ENCODE measurements at regions not wholly inside any gene's neighbourhood (a gene's known extent, or its start where the extent isn't known, plus 50 kb on each side); places are given as distances from the start of the nearest gene placed in this dataset.

- H3K36me3 ChIP-seq, result no peaks in the 10 kb centered on the region
- DNase-seq (ENCODE audit: low spot score), result no peak
- H3K9me3 ChIP-seq, result no peaks in the 10 kb centered on the region
- no peak for TF ChIP-seq POLR2AphosphoS5 (IDR thresholded peaks at IDR 0.05)
- TF ChIP-seq, protein P1, sequence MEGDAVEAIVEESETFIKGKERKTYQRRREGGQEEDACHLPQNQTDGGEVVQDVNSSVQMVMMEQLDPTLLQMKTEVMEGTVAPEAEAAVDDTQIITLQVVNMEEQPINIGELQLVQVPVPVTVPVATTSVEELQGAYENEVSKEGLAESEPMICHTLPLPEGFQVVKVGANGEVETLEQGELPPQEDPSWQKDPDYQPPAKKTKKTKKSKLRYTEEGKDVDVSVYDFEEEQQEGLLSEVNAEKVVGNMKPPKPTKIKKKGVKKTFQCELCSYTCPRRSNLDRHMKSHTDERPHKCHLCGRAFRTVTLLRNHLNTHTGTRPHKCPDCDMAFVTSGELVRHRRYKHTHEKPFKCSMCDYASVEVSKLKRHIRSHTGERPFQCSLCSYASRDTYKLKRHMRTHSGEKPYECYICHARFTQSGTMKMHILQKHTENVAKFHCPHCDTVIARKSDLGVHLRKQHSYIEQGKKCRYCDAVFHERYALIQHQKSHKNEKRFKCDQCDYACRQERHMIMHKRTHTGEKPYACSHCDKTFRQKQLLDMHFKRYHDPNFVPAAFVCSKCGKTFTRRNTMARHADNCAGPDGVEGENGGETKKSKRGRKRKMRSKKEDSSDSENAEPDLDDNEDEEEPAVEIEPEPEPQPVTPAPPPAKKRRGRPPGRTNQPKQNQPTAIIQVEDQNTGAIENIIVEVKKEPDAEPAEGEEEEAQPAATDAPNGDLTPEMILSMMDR (IDR thresholded peaks at IDR 0.05), result no peak
- no peak for TF ChIP-seq POLR2A (IDR thresholded peaks at IDR 0.05)
- WGBS, result 96% methylated on average over 4 of the region's 4 CpGs
- no peaks in the 10 kb centered on the region for H3K4me1 ChIP-seq (replicated peaks)
- no peaks in the 10 kb centered on the region for H3K27me3 ChIP-seq (replicated peaks; ENCODE audit: insufficient read depth)
- intact Hi-C loops (cut with DNase I), result no loop called here
- H3K27ac ChIP-seq, result no peak overlapping the region
- no peak overlapping the region for H3K4me3 ChIP-seq
Measured at GRCh38 chr2:220842901-220843665, 729.0 kb downstream of the EPHA4 start.

- intact Hi-C loops (cut with DNase I), result no loop called here
- 46% methylated on average over 1 of the region's 1 CpG for WGBS
- Histone ChIP-seq H3K4me3 (no peak overlapping the region), H3K36me3 (no peaks in the 10 kb centered on the region), H3K4me1 (replicated peaks) (no peaks in the 10 kb centered on the region), H3K27ac (no peak overlapping the region), H3K27me3 (replicated peaks; ENCODE audit: insufficient read depth) (no peaks in the 10 kb centered on the region), H3K9me3 (no peaks in the 10 kb centered on the region)
- TF ChIP-seq POLR2AphosphoS5 (IDR thresholded peaks at IDR 0.05), result no peak
- no peak for TF ChIP-seq POLR2A (IDR thresholded peaks at IDR 0.05)
- TF ChIP-seq, protein P1 (IDR thresholded peaks at IDR 0.05), result no peak
- DNase-seq (ENCODE audit: low spot score), result no peak
Measured at GRCh38 chr2:220845766-220846273, 726.3 kb downstream of the EPHA4 start.

- 87% methylated on average over 3 of the region's 3 CpGs for WGBS
- Histone ChIP-seq H3K27ac (no peak overlapping the region), H3K27me3 (replicated peaks; ENCODE audit: insufficient read depth) (no peaks in the 10 kb centered on the region), H3K4me1 (replicated peaks) (no peaks in the 10 kb centered on the region), H3K9me3 (no peaks in the 10 kb centered on the region), H3K36me3 (no peaks in the 10 kb centered on the region), H3K4me3 (no peak overlapping the region)
- intact Hi-C loops (cut with DNase I), result no loop called here
- no peak for TF ChIP-seq POLR2A (IDR thresholded peaks at IDR 0.05)
- no peak for DNase-seq (ENCODE audit: low spot score)
Measured at GRCh38 chr2:220847006-220847405, 725.1 kb downstream of the EPHA4 start.

DNA sequence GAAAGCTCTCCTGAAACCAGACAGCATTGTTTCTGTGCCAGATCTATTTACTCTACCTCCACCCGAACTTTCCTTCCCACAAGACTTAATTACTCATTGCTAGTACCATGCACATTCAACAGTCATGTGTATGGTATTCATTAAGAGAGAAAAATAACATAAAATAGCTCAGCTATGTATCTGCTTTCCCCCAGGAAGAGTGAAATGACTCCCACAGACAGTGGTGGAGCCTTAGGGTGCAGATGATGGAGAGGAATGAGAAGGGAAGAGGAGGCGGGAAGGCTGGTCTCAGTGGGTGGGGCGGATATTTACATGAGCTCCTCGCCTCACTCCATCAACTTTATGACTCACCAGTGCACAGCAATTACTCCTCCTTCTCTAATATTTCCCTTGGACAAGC, 724.5 kb downstream of the EPHA4 start:
- Histone ChIP-seq H3K9me3 (no peaks in the 10 kb centered on the region), H3K4me1 (replicated peaks) (no peaks in the 10 kb centered on the region), H3K36me3 (no peaks in the 10 kb centered on the region), H3K27me3 (replicated peaks; ENCODE audit: insufficient read depth) (no peaks in the 10 kb centered on the region), H3K4me3 (no peak overlapping the region), H3K27ac (no peak overlapping the region)
- TF ChIP-seq, protein P1 (IDR thresholded peaks at IDR 0.05), result no peak
- TF ChIP-seq POLR2A (IDR thresholded peaks at IDR 0.05) (no peak), POLR2AphosphoS5 (IDR thresholded peaks at IDR 0.05) (no peak)
- WGBS, result 81% methylated on average over 4 of the region's 4 CpGs
- intact Hi-C loops (cut with DNase I), result no loop called here
- DNase-seq (ENCODE audit: low spot score), result no peak

- Histone ChIP-seq H3K9me3 (no peaks in the 10 kb centered on the region), H3K36me3 (no peaks in the 10 kb centered on the region), H3K4me1 (replicated peaks) (no peaks in the 10 kb centered on the region), H3K4me3 (no peak overlapping the region), H3K27ac (no peak overlapping the region), H3K27me3 (replicated peaks; ENCODE audit: insufficient read depth) (no peaks in the 10 kb centered on the region)
- TF ChIP-seq POLR2AphosphoS5 (IDR thresholded peaks at IDR 0.05), result no peak
- TF ChIP-seq, protein P1 (IDR thresholded peaks at IDR 0.05), result no peak
- TF ChIP-seq POLR2A (IDR thresholded peaks at IDR 0.05), result no peak
- intact Hi-C loops (cut with DNase I), result no loop called here
- no peak for DNase-seq (ENCODE audit: low spot score)
- 86% methylated on average over 5 of the region's 5 CpGs for WGBS
Measured at GRCh38 chr2:220849433-220849832, 722.7 kb downstream of the EPHA4 start.
